HepG2 (cell line): ENCODE measurements at regions not wholly inside any gene's neighbourhood (a gene's known extent, or its start where the extent isn't known, plus 50 kb on each side); places are given as distances from the start of the nearest gene placed in this dataset.

Experiments
- ARID4A ChIP-seq: sonication (generic); formaldehyde crosslinking; IDR thresholded peaks from 2 replicates; pipeline ENCODE4 v1.5.0; 2020; ENCODE audit warnings: mild to moderate bottlenecking, missing genetic modification reagents, borderline replicate concordance
- MYNN ChIP-seq: sonication (generic); formaldehyde crosslinking; IDR thresholded peaks from 2 replicates; pipeline ENCODE4 v1.4.0; 2020; ENCODE audit warnings: mild to moderate bottlenecking, low read depth, missing genetic modification reagents
- NFE2 ChIP-seq: sonication (generic); formaldehyde crosslinking; IDR thresholded peaks from 2 replicates; pipeline ENCODE4 v1.4.0; 2020; ENCODE audit warnings: missing genetic modification reagents
- SOX6 ChIP-seq, 2 experiments: fragments of 450-650 bp in 1 of 2; sonication (generic) in 1 of 2; formaldehyde crosslinking in 1 of 2; IDR thresholded peaks; 2 replicates each; pipeline versions ENCODE4 v1.4.0 to v1.6.1; 2017 to 2020; ENCODE audit warnings: antibody characterized with exemption in 1 of 2, mild to moderate bottlenecking in 1 of 2, missing genetic modification reagents in 1 of 2
- ZSCAN22 ChIP-seq: sonication (generic); formaldehyde crosslinking; IDR thresholded peaks from 2 replicates; pipeline ENCODE4 v1.4.0; 2020; ENCODE audit warnings: mild to moderate bottlenecking, missing genetic modification reagents
- TF ChIP-seq, protein P1 (sequence below): sonication (generic); formaldehyde crosslinking; IDR thresholded peaks from 2 replicates; pipeline ENCODE4 v1.8.1; 2022; ENCODE audit warnings: mild to moderate bottlenecking, missing genetic modification reagents
- TF ChIP-seq, protein P2 (sequence below): sonication (generic); formaldehyde crosslinking; IDR thresholded peaks from 2 replicates; pipeline ENCODE4 v1.5.1; 2020; ENCODE audit warnings: missing genetic modification reagents, mild to moderate bottlenecking, borderline replicate concordance

DNA sequence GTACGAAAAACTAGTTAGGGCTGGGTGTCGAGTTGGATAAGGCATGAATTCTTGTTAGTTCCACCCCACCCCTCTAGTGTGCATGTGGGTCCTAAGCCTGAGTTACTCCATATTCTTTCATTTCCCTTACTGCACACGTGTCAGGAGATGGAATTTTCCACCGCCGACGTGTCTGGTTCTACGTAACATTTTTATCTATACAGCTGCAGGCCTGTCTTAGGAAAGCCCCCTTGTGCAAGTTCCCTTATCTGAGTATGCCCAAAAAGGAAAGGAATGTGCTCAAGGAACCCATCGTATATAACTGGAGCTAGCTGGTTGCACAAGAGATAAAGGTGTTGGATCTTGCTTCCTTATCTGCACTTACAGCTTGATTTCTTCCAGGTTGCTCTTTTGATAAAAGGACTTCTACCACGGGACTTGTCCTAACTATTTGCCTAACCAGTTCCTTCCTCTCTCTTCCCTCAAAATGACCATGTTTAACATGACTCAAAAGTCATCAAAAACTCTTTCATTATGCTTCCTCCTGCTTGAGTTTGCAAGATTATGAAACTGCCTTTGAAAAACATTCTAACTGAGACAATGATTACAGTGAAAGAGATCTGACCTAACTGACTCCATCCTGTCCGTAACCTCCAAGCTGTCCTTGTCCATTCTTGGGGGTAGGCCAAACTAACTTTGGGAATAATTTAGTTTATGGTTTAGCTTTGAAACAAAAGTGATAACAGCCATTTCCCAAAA lies 181.4 kb downstream of the AKR1D1 start (continued):
- TF ChIP-seq, protein P1, sequence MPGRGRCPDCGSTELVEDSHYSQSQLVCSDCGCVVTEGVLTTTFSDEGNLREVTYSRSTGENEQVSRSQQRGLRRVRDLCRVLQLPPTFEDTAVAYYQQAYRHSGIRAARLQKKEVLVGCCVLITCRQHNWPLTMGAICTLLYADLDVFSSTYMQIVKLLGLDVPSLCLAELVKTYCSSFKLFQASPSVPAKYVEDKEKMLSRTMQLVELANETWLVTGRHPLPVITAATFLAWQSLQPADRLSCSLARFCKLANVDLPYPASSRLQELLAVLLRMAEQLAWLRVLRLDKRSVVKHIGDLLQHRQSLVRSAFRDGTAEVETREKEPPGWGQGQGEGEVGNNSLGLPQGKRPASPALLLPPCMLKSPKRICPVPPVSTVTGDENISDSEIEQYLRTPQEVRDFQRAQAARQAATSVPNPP (CRISPR knock-in tag): no peak
- TF ChIP-seq MYNN (CRISPR knock-in tag): no peak
- peak; percentile 40; the same call in 1 of the 2 replicates for TF ChIP-seq ARID4A (CRISPR knock-in tag)
- no peak for TF ChIP-seq NFE2
- no peak for TF ChIP-seq SOX6 (IDR thresholded peaks at IDR 0.05)
- peak; percentile 94 for TF ChIP-seq SOX6 (CRISPR knock-in tag; IDR thresholded peaks at IDR 0.05)
- TF ChIP-seq, protein P2, sequence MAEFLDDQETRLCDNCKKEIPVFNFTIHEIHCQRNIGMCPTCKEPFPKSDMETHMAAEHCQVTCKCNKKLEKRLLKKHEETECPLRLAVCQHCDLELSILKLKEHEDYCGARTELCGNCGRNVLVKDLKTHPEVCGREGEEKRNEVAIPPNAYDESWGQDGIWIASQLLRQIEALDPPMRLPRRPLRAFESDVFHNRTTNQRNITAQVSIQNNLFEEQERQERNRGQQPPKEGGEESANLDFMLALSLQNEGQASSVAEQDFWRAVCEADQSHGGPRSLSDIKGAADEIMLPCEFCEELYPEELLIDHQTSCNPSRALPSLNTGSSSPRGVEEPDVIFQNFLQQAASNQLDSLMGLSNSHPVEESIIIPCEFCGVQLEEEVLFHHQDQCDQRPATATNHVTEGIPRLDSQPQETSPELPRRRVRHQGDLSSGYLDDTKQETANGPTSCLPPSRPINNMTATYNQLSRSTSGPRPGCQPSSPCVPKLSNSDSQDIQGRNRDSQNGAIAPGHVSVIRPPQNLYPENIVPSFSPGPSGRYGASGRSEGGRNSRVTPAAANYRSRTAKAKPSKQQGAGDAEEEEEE (CRISPR knock-in tag): no peak
- no peak for TF ChIP-seq ZSCAN22 (CRISPR knock-in tag)
